SH-SY5Y (cell line): ENCODE measurements at regions not wholly inside any gene's neighbourhood (a gene's known extent, or its start where the extent isn't known, plus 50 kb on each side); places are given as distances from the start of the nearest gene placed in this dataset.

Source experiments
- GATA2 ChIP-seq: IDR thresholded peaks from 2 replicates; pipeline ENCODE4 v1.6.1; 2011; ENCODE audit warnings: mild to moderate bottlenecking, low read depth, low read length
- GATA3 ChIP-seq: IDR thresholded peaks from 2 replicates; pipeline ENCODE4 v1.6.1; 2011; ENCODE audit warnings: low read depth, mild to moderate bottlenecking, low read length, moderate library complexity

DNA sequence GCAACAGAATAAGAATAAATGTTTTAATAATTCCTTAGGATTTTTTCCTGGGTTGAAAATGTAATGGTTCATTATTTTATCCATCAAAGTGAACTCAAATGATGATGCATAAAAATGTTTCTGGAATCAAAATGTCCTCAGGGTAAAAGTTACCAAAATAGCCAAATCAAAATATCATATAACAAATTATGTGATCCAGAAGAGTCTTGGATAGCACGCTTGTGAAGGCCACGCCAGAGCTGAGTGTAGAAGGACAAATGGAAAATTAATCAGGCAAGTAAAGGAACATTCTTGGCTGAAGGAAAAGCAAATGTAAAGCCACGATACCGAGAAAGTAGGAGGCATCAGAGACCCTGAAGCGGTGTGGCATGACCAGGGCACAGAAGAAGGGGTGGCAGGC, 169.2 kb downstream of the CAPZA3 start:
- no peak for TF ChIP-seq GATA2

DNA sequence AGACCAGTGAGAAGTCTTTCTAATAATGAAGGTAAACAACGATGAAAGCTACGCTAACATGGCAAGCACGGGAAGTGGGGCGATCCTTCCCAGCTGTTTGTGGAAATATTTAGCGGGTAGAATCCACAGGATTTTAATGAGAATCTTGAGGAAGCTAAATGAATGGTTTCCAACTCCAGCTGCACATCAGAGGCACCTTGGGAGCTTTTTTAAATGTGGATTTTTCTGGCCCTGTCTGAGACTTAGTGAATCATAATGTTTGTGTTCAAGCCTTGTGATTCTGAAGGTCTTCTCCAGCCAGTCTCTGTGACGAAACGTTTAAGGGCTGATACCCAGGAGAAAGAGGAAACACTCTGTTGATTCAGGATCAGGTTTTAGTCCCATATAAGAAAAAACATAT, 169.8 kb downstream of the CAPZA3 start:
- TF ChIP-seq GATA3 (no peak), GATA2 (no peak)

DNA sequence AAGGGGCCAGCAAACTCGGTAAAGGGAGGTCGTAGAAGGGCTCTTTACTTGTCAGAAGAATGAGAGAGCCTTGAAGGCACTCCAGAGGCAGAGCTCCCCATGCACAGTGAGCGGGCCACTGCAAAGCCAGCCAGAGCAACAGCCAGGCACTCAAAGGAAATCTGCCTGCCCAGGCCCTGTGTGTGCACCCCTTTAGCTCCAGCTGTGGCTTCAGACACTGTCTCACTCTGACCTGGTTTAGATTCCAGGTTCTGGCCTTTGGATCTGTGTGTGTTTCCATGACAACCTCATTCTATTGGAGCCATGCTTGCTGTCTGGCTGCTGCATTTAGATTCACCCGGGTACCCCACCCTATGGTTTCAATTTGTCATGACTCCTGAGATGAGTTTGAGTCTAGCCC, 170.3 kb downstream of the CAPZA3 start:
- no peak for TF ChIP-seq GATA3
- no peak for TF ChIP-seq GATA2

DNA sequence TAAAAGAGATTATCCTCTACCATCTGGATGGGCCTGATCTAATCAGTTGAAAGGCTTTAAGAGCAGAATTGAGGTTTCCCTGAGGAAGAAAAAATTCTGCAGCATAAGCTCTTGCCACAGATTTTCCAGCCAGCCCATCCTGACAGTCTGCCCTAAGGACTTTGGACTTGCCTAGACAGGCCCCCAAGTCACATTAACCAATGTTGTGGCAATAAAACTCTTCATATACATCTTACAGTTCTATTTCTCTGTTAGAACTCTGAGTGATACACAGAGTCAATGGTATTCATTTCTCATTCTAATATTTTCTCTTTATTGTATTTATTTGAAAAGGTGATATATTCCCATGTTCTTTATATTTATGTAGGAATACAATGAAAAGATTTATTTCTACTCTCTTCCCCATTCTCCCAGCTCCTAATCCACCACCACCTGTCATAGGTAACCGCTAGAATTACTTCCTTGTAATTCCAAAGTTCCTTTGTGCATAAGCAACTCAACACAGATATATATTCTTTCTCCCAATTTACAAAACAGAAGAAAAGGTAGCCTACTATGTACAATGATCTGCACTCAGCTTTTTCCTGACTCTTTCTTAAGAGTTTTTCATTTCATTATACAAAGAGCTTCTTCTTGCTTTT, 182.1 kb downstream of the CAPZA3 start:
- TF ChIP-seq GATA2 (no peak), GATA3 (no peak)

- TF ChIP-seq GATA3 (no peak), GATA2 (no peak)
These were observed 184.9 kb downstream of the CAPZA3 start for GRCh38 chr12:18922851-18923250.

DNA sequence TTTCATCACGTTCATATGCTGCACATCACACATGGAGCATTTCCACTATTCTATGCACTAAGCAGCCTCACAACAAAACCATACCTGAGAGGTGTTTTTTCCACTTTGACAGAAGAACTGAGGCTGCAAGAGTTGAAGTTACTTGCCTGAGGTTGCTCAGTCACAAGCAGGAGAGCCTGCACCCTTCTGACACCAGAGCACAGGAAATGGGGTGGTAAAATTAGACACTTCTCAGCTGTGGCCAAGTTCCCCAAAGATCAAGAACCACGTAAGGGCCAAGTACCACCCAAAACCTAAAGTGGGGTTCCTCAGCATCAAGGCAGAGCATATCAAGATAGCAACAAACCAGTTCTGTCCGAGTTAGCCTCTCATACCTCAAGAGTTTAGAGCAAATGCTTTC, 185.8 kb downstream of the CAPZA3 start:
- TF ChIP-seq GATA3 (no peak), GATA2 (no peak)

GRCh38 chr12:18926188-18926587, 188.3 kb downstream of the CAPZA3 start:
- TF ChIP-seq GATA3: no peak
- TF ChIP-seq GATA2: no peak

GRCh38 chr12:18932211-18932610, 194.3 kb downstream of the CAPZA3 start:
- TF ChIP-seq GATA2 (no peak), GATA3 (no peak)

DNA sequence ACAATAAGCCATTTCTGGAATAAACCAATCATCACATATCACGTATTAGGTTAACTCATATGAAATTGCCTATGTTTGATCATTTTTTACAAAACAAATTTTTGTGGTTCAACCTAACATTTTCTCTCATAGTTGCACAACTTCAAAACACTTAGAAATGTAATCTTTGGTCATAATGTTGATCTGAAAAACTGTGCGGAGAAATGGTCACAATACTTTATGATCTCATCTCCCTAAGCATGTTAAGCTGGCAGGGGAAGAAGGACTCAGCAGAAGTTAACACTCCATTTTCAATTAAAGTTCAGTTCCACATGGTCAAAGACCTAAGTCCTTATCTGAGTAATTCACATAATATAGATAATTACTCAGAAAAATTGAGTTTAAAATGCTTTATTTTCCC, 194.8 kb downstream of the CAPZA3 start:
- no peak for TF ChIP-seq GATA3
- no peak for TF ChIP-seq GATA2

GRCh38 chr12:18935371-18935965, 194.1 kb upstream of the PLEKHA5 start:
- no peak for TF ChIP-seq GATA3

DNA sequence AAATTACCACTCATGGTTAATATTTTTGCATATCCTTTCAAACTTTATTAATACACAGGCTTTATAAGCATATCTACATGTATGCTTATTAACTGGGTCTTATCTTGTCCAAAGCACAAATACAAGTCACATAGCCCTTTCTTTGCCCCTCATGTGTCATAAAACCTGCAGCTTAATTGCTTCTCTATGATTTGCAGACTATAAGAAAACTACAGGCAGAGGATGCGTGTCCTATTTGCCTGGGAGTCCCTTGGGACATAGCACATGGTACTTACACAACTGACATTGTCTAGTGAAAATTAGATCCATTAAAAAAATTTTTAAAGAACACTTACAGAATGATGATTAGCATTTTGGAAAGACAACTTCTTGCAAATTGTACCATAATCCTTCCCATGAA, 190.5 kb upstream of the PLEKHA5 start:
- TF ChIP-seq GATA2: no peak
- TF ChIP-seq GATA3: no peak

DNA sequence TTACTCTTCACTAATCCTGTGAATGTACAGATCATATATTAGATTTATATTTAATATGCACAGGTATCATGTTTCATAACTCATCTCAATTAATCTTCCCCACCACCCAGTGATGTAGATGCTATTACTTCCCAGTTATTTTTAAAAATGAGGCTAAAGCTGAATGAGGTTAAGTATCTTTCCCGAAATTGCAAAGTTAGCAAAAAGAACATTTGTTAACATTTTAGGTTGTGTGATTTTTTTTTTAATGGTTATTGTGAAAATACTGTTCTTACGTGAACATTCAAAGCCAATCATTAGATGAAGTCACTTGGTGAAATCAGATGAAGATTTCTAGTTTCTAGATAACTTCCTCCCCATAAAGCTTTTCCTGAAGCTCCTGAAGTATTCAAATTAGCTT, 186.9 kb upstream of the PLEKHA5 start:
- no peak for TF ChIP-seq GATA3
- no peak for TF ChIP-seq GATA2

DNA sequence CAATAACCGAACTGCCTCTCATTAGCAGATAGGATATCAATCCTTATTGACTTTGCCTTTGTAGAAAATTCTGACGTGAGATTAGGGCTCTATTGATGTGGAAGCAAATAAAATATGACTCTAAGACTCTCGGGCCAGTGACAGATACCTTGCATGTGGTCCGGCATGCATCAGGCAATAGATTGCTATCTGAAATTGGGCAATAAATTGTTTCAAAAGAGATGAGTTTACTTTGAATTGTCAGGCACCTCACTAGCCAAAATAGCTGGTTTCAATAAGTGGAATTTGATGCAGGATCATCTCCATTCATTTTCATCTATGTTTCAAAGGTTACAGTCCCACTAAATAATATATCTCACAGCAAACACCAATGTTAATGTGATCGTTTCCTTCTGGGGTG, 186.3 kb upstream of the PLEKHA5 start:
- TF ChIP-seq GATA3 (no peak), GATA2 (peak; percentile 13; the same call in 1 of the 2 replicates)

DNA sequence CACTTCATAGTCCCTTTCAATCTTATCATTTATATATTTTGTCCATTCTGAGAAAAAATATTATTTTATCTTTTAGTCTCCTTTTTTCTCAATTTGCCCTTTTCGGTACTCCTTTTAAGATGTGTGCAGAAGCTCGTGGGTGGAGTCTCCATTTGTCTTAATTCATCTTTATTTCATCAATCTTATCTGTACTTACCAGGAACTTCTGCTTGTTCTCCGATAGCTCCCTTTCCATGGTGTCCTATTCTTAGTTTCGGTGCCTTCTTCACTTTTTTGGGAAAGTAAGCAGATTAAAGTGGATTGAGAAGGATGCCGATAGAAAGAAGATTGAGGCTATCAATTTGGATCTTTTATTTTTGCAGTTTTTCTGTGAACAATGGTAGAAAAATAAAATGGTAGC, 183.4 kb upstream of the PLEKHA5 start:
- TF ChIP-seq GATA3 (no peak), GATA2 (no peak)

GRCh38 chr12:18951218-18951617, 178.3 kb upstream of the PLEKHA5 start:
- TF ChIP-seq GATA3: no peak
- no peak for TF ChIP-seq GATA2

DNA sequence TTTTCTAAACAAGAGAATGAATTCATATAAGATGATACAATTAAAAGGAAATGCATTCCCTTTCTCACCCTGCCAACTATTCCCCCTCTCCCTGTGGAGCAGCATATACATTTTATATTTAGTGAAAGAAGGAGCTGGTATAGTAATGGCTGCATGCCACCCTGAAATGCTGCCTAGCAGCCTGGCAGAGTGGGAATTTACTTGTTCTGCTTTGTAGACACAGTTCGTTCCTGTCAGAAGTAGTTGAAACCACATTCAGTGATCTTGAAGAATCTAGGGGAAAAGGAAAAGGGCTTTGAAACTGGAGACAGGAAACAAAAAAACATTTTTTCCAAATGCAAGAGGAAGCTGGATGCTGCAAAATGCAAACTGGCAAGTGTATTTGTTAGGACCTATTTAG, 176.0 kb upstream of the PLEKHA5 start:
- no peak for TF ChIP-seq GATA3
- no peak for TF ChIP-seq GATA2

DNA sequence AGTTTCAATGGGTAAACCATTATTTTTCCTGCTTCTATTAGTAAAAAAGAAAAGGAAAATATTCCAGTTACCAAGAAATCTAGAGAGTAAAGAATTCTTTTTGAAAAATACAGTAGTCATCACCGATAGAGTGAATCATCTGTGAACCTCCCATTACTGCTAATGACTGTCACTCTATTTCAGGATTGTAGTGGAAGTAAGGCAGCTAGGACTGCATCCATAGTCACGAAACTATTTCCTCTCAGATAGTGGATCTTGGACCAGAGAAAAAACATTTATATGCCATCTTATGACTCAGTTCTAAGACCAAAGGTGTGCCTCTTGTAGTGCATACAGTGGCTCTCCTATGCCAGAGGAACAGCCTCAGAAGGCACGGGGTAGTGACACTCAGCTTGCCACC, 173.9 kb upstream of the PLEKHA5 start:
- TF ChIP-seq GATA3: no peak
- no peak for TF ChIP-seq GATA2

GRCh38 chr12:18965203-18965602, 164.3 kb upstream of the PLEKHA5 start:
- no peak for TF ChIP-seq GATA3
- TF ChIP-seq GATA2: no peak
